ENCODE measurements at regions not wholly inside any gene's neighbourhood (a gene's known extent, or its start where the extent isn't known, plus 50 kb on each side); places are given as distances from the start of the nearest gene placed in this dataset.

- Histone ChIP-seq H4K20me1 (ENCODE audit: insufficient read depth, poor library complexity, severe bottlenecking) (no peaks in the 10 kb centered on the region), H3K27ac (no peak overlapping the region), H3K4me2 (no peak overlapping the region), H3K9me2 (replicated peaks; ENCODE audit: insufficient read depth) (no peaks in the 10 kb centered on the region), H3K27me3 (no peaks in the 10 kb centered on the region), H3K9me3 (ENCODE audit: low read depth) (no peaks in the 10 kb centered on the region), H2AFZ (no peak overlapping the region), H3K4me1 (ENCODE audit: insufficient read depth) (no peaks in the 10 kb centered on the region), H3K36me3 (replicated peaks; ENCODE audit: insufficient read depth, low read depth) (no peaks in the 10 kb centered on the region), H3K79me2 (no peaks in the 10 kb centered on the region), H3K4me3 (no peak overlapping the region)
- DNase-seq (ENCODE audit: low spot score), result no peak
- no peak for TF ChIP-seq CTCF (IDR thresholded peaks at IDR 0.05; ENCODE audit: poor library complexity)
- no peak for TF ChIP-seq EZH2phosphoT487 (IDR thresholded peaks at IDR 0.05; ENCODE audit: low read depth, severe bottlenecking, unreplicated experiment)
- no peak for TF ChIP-seq EZH2 (IDR thresholded peaks at IDR 0.05; ENCODE audit: borderline replicate concordance)
- WGBS (ENCODE audit: low lambda C conversion rate, missing lambda C conversion rate), result 68% methylated on average over 5 of the region's 5 CpGs
These were observed 634.0 kb upstream of the LMCD1 start for GRCh38 chr3:7867587-7867986.

- H3K36me3 ChIP-seq (replicated peaks; ENCODE audit: insufficient read depth, low read depth), result no peaks in the 10 kb centered on the region
- H3K9me2 ChIP-seq (replicated peaks; ENCODE audit: insufficient read depth), result no peaks in the 10 kb centered on the region
- WGBS (ENCODE audit: low lambda C conversion rate, missing lambda C conversion rate), result 27% methylated on average over 1 of the region's 1 CpG
- TF ChIP-seq CTCF (IDR thresholded peaks at IDR 0.05; ENCODE audit: poor library complexity) (no peak), EZH2phosphoT487 (IDR thresholded peaks at IDR 0.05; ENCODE audit: low read depth, severe bottlenecking, unreplicated experiment) (no peak), EZH2 (IDR thresholded peaks at IDR 0.05; ENCODE audit: borderline replicate concordance) (no peak)
- no peak overlapping the region for H3K4me2 ChIP-seq
- H2AFZ ChIP-seq, result no peak overlapping the region
- no peak overlapping the region for H3K4me3 ChIP-seq
- no peaks in the 10 kb centered on the region for H4K20me1 ChIP-seq (ENCODE audit: insufficient read depth, poor library complexity, severe bottlenecking)
- DNase-seq (ENCODE audit: low spot score), result no peak
- H3K27me3 ChIP-seq, result no peaks in the 10 kb centered on the region
- no peaks in the 10 kb centered on the region for H3K9me3 ChIP-seq (ENCODE audit: low read depth)
- no peak overlapping the region for H3K27ac ChIP-seq
- no peaks in the 10 kb centered on the region for H3K4me1 ChIP-seq (ENCODE audit: insufficient read depth)
- H3K79me2 ChIP-seq, result no peaks in the 10 kb centered on the region
These were observed 630.5 kb upstream of the LMCD1 start for GRCh38 chr3:7871003-7871560.

GRCh38 chr3:7874116-7874515 lies 627.5 kb upstream of the LMCD1 start:
- WGBS (ENCODE audit: low lambda C conversion rate, missing lambda C conversion rate), result 96% methylated on average over 1 of the region's 1 CpG
- no peaks in the 10 kb centered on the region for H3K36me3 ChIP-seq (replicated peaks; ENCODE audit: insufficient read depth, low read depth)

More at GRCh38 chr3:7874116-7874515, 627.5 kb upstream of the LMCD1 start:
- no peaks in the 10 kb centered on the region for H3K27me3 ChIP-seq
- no peaks in the 10 kb centered on the region for H3K9me2 ChIP-seq (replicated peaks; ENCODE audit: insufficient read depth)
- no peak for DNase-seq (ENCODE audit: low spot score)
- H2AFZ ChIP-seq, result no peak overlapping the region
- no peak overlapping the region for H3K4me3 ChIP-seq
- H3K9me3 ChIP-seq (ENCODE audit: low read depth), result no peaks in the 10 kb centered on the region
- H3K27ac ChIP-seq, result no peak overlapping the region
- no peak overlapping the region for H3K4me2 ChIP-seq
- no peak for TF ChIP-seq EZH2phosphoT487 (IDR thresholded peaks at IDR 0.05; ENCODE audit: low read depth, severe bottlenecking, unreplicated experiment)
- TF ChIP-seq EZH2 (IDR thresholded peaks at IDR 0.05; ENCODE audit: borderline replicate concordance), result no peak
- TF ChIP-seq CTCF (IDR thresholded peaks at IDR 0.05; ENCODE audit: poor library complexity), result no peak
- no peaks in the 10 kb centered on the region for H4K20me1 ChIP-seq (ENCODE audit: insufficient read depth, poor library complexity, severe bottlenecking)
- no peaks in the 10 kb centered on the region for H3K4me1 ChIP-seq (ENCODE audit: insufficient read depth)
- no peaks in the 10 kb centered on the region for H3K79me2 ChIP-seq
